ENCODE measurements at regions not wholly inside any gene's neighbourhood (a gene's known extent, or its start where the extent isn't known, plus 50 kb on each side); places are given as distances from the start of the nearest gene placed in this dataset.
"Not testable (repeated sequence)": the region's sequence is repeated elsewhere in the genome, so short reads cannot be mapped to it uniquely, and the experiment has no call there.

DNA sequence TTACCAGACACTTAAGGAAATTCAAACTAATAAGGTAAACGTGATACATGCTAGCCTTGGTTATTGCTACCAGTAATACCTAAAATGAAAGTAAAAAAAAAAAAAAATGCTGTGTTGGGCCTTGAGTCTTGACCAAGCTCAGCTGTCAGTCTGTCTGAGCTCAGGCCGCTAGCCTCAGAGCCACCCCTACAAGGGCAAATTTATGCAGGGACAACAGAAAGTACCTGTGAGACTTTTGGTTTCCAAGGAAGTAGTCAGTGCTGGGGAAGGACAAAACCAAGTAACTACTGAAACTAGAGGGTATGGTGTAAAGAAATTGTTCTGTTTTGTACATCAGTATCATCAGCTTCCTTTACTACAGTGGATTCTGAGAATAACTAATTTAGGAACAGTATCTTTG lies 134.3 kb upstream of the SLITRK5 start:
- DNase-seq (ENCODE audit: insufficient read length) (no peak), FAIRE-seq (no peak)
- TF ChIP-seq POLR2A (IDR thresholded peaks at IDR 0.05; ENCODE audit: low read depth, low read length): no peak
- TF ChIP-seq TAF1 (IDR thresholded peaks at IDR 0.05; ENCODE audit: borderline replicate concordance, low read depth, low read length): no peak
- no peak for TF ChIP-seq POLR2AphosphoS5 (IDR thresholded peaks at IDR 0.05; ENCODE audit: low read depth, low read length)

GRCh38 chr13:87537951-87538350 lies 133.2 kb upstream of the SLITRK5 start:
- no peak for TF ChIP-seq POLR2AphosphoS5 (IDR thresholded peaks at IDR 0.05; ENCODE audit: low read depth, low read length)
- no peak for TF ChIP-seq POLR2A (IDR thresholded peaks at IDR 0.05; ENCODE audit: low read depth, low read length)
- no peak for TF ChIP-seq TAF1 (IDR thresholded peaks at IDR 0.05; ENCODE audit: borderline replicate concordance, low read depth, low read length)

GRCh38 chr13:87538366-87539052 lies 132.7 kb upstream of the SLITRK5 start:
- TF ChIP-seq POLR2A (IDR thresholded peaks at IDR 0.05; ENCODE audit: low read depth, low read length) (no peak), TAF1 (IDR thresholded peaks at IDR 0.05; ENCODE audit: borderline replicate concordance, low read depth, low read length) (no peak), POLR2AphosphoS5 (IDR thresholded peaks at IDR 0.05; ENCODE audit: low read depth, low read length) (no peak)
- FAIRE-seq: no peak
- DNase-seq (ENCODE audit: insufficient read length): no peak

More at GRCh38 chr13:87537951-87538350, 133.2 kb upstream of the SLITRK5 start:
- FAIRE-seq (no peak), DNase-seq (ENCODE audit: insufficient read length) (no peak)

DNA sequence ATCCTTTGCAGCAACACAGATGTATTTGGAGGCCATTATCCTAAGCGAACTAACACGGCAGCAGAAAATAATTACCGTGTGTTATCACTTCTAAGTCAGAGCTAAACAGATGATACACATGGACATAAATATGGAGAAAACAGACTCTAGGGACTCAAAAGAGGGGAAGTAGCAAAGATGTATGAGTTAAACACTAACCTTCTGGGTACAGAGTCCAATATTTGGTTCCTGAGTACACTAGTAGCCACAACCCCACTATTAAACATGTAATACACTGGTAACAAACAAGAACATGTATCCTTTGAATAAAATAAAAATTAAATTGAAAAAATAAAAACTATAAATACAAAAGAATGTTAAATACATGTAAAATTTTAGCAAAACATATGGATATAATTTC lies 118.0 kb upstream of the SLITRK5 start:
- TF ChIP-seq TAF1 (IDR thresholded peaks at IDR 0.05; ENCODE audit: borderline replicate concordance, low read depth, low read length) (no peak), POLR2A (IDR thresholded peaks at IDR 0.05; ENCODE audit: low read depth, low read length) (no peak), POLR2AphosphoS5 (IDR thresholded peaks at IDR 0.05; ENCODE audit: low read depth, low read length) (no peak)
- DNase-seq (ENCODE audit: insufficient read length) (no peak), FAIRE-seq (no peak)

GRCh38 chr13:87554045-87554444 lies 117.1 kb upstream of the SLITRK5 start:
- FAIRE-seq (no peak), DNase-seq (ENCODE audit: insufficient read length) (no peak)
- TF ChIP-seq POLR2AphosphoS5 (IDR thresholded peaks at IDR 0.05; ENCODE audit: low read depth, low read length): no peak
- no peak for TF ChIP-seq POLR2A (IDR thresholded peaks at IDR 0.05; ENCODE audit: low read depth, low read length)
- TF ChIP-seq TAF1 (IDR thresholded peaks at IDR 0.05; ENCODE audit: borderline replicate concordance, low read depth, low read length): no peak

DNA sequence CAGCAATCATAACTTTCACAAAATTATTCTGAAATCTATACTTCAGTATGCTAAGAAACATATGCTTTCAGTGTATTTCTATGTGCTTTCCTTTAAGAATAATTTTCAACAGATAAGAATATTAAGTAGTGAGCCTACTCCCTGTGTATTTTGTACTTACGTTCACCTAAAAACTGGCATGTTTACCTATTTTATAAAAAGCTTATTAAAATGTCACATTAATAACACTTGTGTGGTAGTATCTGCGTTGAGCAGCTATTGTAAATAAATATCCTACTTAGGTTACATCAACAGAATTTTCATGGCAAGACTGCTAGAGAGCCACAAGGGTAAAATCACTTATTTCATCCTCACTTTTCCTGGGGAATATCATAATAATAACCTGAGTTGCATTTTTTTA lies 113.4 kb upstream of the SLITRK5 start:
- DNase-seq (ENCODE audit: insufficient read length) (no peak), FAIRE-seq (no peak)
- TF ChIP-seq TAF1 (IDR thresholded peaks at IDR 0.05; ENCODE audit: borderline replicate concordance, low read depth, low read length) (no peak), POLR2A (IDR thresholded peaks at IDR 0.05; ENCODE audit: low read depth, low read length) (no peak), POLR2AphosphoS5 (IDR thresholded peaks at IDR 0.05; ENCODE audit: low read depth, low read length) (no peak)

- not testable (repeated sequence) for DNase-seq (ENCODE audit: insufficient read length); FAIRE-seq
Observed at GRCh38 chr13:87561580-87561979, 109.6 kb upstream of the SLITRK5 start.

DNA sequence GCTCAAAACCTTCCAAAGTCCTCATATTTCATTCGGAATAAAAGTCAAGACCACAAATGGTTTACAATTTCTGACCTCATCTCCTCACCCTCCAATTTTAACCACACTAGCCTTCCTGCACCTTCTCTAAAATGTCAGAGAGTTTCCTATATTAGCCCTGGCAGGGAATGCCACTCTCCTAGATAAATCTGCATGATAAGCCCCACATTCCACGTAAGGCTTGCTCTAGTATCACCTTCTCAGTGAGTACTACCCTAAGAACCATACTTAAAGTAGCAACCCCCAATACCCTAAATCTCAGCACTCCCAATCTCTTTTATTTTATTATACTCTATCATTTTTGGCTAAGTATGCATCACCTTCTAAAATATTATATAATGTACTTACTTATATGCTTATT lies 100.5 kb upstream of the SLITRK5 start:
- TF ChIP-seq POLR2A (IDR thresholded peaks at IDR 0.05; ENCODE audit: low read depth, low read length): no peak
- no peak for FAIRE-seq
- no peak for DNase-seq (ENCODE audit: insufficient read length)

- DNase-seq (ENCODE audit: insufficient read length) (no peak), FAIRE-seq (no peak)
- TF ChIP-seq TAF1 (IDR thresholded peaks at IDR 0.05; ENCODE audit: borderline replicate concordance, low read depth, low read length): no peak
- no peak for TF ChIP-seq POLR2A (IDR thresholded peaks at IDR 0.05; ENCODE audit: low read depth, low read length)
- no peak for TF ChIP-seq POLR2AphosphoS5 (IDR thresholded peaks at IDR 0.05; ENCODE audit: low read depth, low read length)
Observed at GRCh38 chr13:87582399-87582798, 88.8 kb upstream of the SLITRK5 start.

- no peak for FAIRE-seq
- TF ChIP-seq POLR2A (IDR thresholded peaks at IDR 0.05; ENCODE audit: low read depth, low read length) (no peak), POLR2AphosphoS5 (IDR thresholded peaks at IDR 0.05; ENCODE audit: low read depth, low read length) (no peak), TAF1 (IDR thresholded peaks at IDR 0.05; ENCODE audit: borderline replicate concordance, low read depth, low read length) (no peak)
- no peak for DNase-seq (ENCODE audit: insufficient read length)
Observed at GRCh38 chr13:87590518-87590917, 80.7 kb upstream of the SLITRK5 start.

DNA sequence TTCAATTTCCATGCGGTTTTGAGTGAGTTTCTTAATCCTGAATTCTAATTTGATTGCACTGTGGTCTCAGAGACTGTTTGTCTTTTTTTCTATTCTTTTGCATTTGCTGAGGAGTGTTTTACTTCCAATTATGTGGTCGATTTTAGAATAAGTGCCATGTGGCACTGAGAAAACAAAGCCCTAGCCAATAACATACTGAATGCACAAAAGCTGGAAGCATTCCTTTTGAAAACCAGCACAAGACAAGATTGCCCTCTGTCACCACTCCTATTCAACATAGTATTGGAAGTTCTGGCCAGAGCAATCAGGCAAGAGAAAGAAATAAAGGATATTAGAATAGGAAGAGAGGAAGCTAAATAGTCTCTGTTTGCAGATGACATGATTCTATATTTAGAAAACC lies 66.7 kb upstream of the SLITRK5 start:
- not testable (repeated sequence) for DNase-seq (ENCODE audit: insufficient read length); FAIRE-seq

GRCh38 chr13:87607266-87607665 lies 63.9 kb upstream of the SLITRK5 start:
- FAIRE-seq: no peak
- TF ChIP-seq TAF1 (IDR thresholded peaks at IDR 0.05; ENCODE audit: borderline replicate concordance, low read depth, low read length) (no peak), POLR2A (IDR thresholded peaks at IDR 0.05; ENCODE audit: low read depth, low read length) (no peak), POLR2AphosphoS5 (IDR thresholded peaks at IDR 0.05; ENCODE audit: low read depth, low read length) (no peak)
- no peak for DNase-seq (ENCODE audit: insufficient read length)

DNA sequence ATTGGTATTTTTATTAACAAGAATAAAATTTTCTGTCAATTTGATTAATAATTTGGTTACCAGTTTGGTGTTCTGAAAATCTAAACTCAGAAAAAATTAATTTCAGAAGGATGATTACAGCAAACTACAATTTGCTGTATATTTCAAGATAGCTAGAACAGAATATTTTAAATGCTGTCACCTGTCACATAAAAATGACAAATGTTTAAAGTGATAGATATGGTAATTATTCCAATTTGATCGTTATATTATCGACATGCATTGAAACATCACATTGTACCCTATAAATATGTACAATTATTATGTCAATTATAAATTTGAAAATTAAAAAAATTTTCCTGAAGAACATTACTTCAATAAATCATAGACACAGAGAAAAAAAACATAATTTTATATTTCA lies 56.9 kb upstream of the SLITRK5 start:
- no peak for FAIRE-seq
- DNase-seq (ENCODE audit: insufficient read length): no peak
- TF ChIP-seq POLR2A (IDR thresholded peaks at IDR 0.05; ENCODE audit: low read depth, low read length) (no peak), POLR2AphosphoS5 (IDR thresholded peaks at IDR 0.05; ENCODE audit: low read depth, low read length) (no peak), TAF1 (IDR thresholded peaks at IDR 0.05; ENCODE audit: borderline replicate concordance, low read depth, low read length) (no peak)
